ENCODE measurements at regions not wholly inside any gene's neighbourhood (a gene's known extent, or its start where the extent isn't known, plus 50 kb on each side); places are given as distances from the start of the nearest gene placed in this dataset.

GRCh38 chr2:23250371-23250770 lies 134.6 kb upstream of the KLHL29 start:
- RAD21 ChIA-PET (ENCODE audit: low non-redundant PET in 1 of 2, low total read pairs in 2 of 2, uncharacterized antibody in 2 of 2, unreplicated experiment in 2 of 2), result no interaction called here
- DNase-seq (ENCODE audit: low read depth, low spot score), result no peak
- POLR2A ChIA-PET, result no interaction called here
- H3K4me3 ChIP-seq (replicated peaks in 1 of 2; ENCODE audit: low read depth in 1 of 2, low read length in 2 of 2), result no peak overlapping the region
- CTCF ChIA-PET, result no interaction called here
- no peaks in the 10 kb centered on the region for H3K9me2 ChIP-seq (ENCODE audit: insufficient read depth)
- H3K4me2 ChIP-seq (ENCODE audit: low read length), result no peak overlapping the region
- H4K20me1 ChIP-seq (ENCODE audit: insufficient read depth), result no peaks in the 10 kb centered on the region
- BruUV-seq (replicated peaks), result no TSS peak
- H3K27me3 ChIP-seq (ENCODE audit: insufficient read depth, low read length), result peaks cover 41% of the 10 kb centered on the region
- TF ChIP-seq ZFX (IDR thresholded peaks at IDR 0.05), result no peak
- no peak for TF ChIP-seq MAX (IDR thresholded peaks at IDR 0.05)
- TF ChIP-seq REST (IDR thresholded peaks at IDR 0.05; ENCODE audit: low read depth), result no peak
- no peak for TF ChIP-seq POLR2AphosphoS5 (IDR thresholded peaks at IDR 0.05; ENCODE audit: low read depth, low read length)
- TF ChIP-seq RAD21 (IDR thresholded peaks at IDR 0.05; ENCODE audit: low read depth), result no peak
- TF ChIP-seq ATF3 (IDR thresholded peaks at IDR 0.05), result no peak
- no peak for TF ChIP-seq CBX3 (IDR thresholded peaks at IDR 0.05; ENCODE audit: low read depth)
- TF ChIP-seq FOSL1 (IDR thresholded peaks at IDR 0.05; ENCODE audit: low read depth), result no peak
- TF ChIP-seq EZH2phosphoT487 (IDR thresholded peaks at IDR 0.05; ENCODE audit: borderline replicate concordance), result no peak
- TF ChIP-seq SP1 (IDR thresholded peaks at IDR 0.05; ENCODE audit: low read depth), result no peak
- TF ChIP-seq YY1 (IDR thresholded peaks at IDR 0.05; ENCODE audit: extremely low read depth, insufficient replicate concordance, low read depth, low read length), result no peak
- no peak for TF ChIP-seq CEBPB (IDR thresholded peaks at IDR 0.05; ENCODE audit: low read depth)
- no peak for TF ChIP-seq EZH2 (IDR thresholded peaks at IDR 0.05)
- TF ChIP-seq SRF (IDR thresholded peaks at IDR 0.05; ENCODE audit: low read depth), result no peak
- no peak for TF ChIP-seq POLR2A (IDR thresholded peaks at IDR 0.05; ENCODE audit: borderline replicate concordance, extremely low read depth, insufficient read depth, insufficient read length)
- TF ChIP-seq CTCF (IDR thresholded peaks at IDR 0.05 in 2 of 3, conservative IDR thresholded peaks at IDR 0.05 in 1 of 3; ENCODE audit: borderline replicate concordance in 1 of 3, insufficient read depth in 1 of 3, low read depth in 2 of 3, low read length in 2 of 3), result no peak
- TF ChIP-seq ZNF274 (IDR thresholded peaks at IDR 0.05; ENCODE audit: low read depth, low read length), result no peak
- no peak for TF ChIP-seq JUND (IDR thresholded peaks at IDR 0.05)
- no peak for TF ChIP-seq SIN3A (IDR thresholded peaks at IDR 0.05; ENCODE audit: low read depth)
- H2AFZ ChIP-seq (ENCODE audit: low read depth, low read length, poor library complexity, severe bottlenecking), result no peak overlapping the region
- no peak overlapping the region for H3K27ac ChIP-seq (ENCODE audit: low read depth, low read length)
- intact Hi-C loops (cut with micrococcal nuclease), result no loop called here
- no peaks in the 10 kb centered on the region for H3K4me1 ChIP-seq (ENCODE audit: control insufficient read depth in 1 of 2, insufficient read depth in 2 of 2, low read length in 2 of 2)
- H3K9me3 ChIP-seq (ENCODE audit: control insufficient read depth in 1 of 2, insufficient read depth in 1 of 2, low read depth in 1 of 2, low read length in 2 of 2), result no peaks in the 10 kb centered on the region
- H3K36me3 ChIP-seq (ENCODE audit: control insufficient read depth in 1 of 2, insufficient read depth in 2 of 2, low read length in 2 of 2), result no peaks in the 10 kb centered on the region
- H3K9ac ChIP-seq (ENCODE audit: low read length), result no peak overlapping the region
- no peak for ATAC-seq
- no peaks in the 10 kb centered on the region for H3K79me2 ChIP-seq (ENCODE audit: insufficient read depth, low read length)
